H1 (cell line): ENCODE measurements at regions not wholly inside any gene's neighbourhood (a gene's known extent, or its start where the extent isn't known, plus 50 kb on each side); places are given as distances from the start of the nearest gene placed in this dataset.

ENCODE experiments used
- CTCF ChIA-PET: fragments of 300-600 bp; sonication (Branson Sonifier 250); formaldehyde crosslinking; loops from one replicate; lab custom pipeline; 2021; ENCODE audit not compliant: partially characterized antibody; lab: Charles Lee
- POLR2A ChIA-PET: fragments of 300-600 bp; sonication (Branson Sonifier 250); formaldehyde crosslinking; loops from one replicate; lab custom pipeline; 2021; ENCODE audit warnings: inconsistent platforms; ENCODE audit not compliant: partially characterized antibody; lab: Charles Lee
- DNase-seq, 2 experiments: peaks; one replicate each; pipeline versions ENCODE4 v3.0.0 to v3.0.0-alpha.2; 2010 to 2022; ENCODE audit warnings: low spot score in 2 of 2, low read depth in 1 of 2, mixed read lengths in 1 of 2
- FAIRE-seq: peaks from 2 replicates; lab custom pipeline; 2011; peaks lifted over from hg19 to GRCh38; lab: Jason Lieb, UNC
- H2AFZ ChIP-seq: 2 replicates; pipeline ENCODE4 v1.8.1; 2012; ENCODE audit warnings: low read length, inconsistent platforms
- H2AK5ac ChIP-seq: 2 replicates; pipeline ENCODE4 v1.6.1; 2013; ENCODE audit warnings: low read depth, low read length
- H2BK120ac ChIP-seq: replicated peaks from 2 replicates; pipeline ENCODE3; 2013; ENCODE audit warnings: low read depth, low read length, inconsistent platforms
- H2BK12ac ChIP-seq: 2 replicates; pipeline ENCODE4 v1.6.1; 2013; ENCODE audit warnings: low read depth, low read length
- H2BK15ac ChIP-seq: 2 replicates; pipeline ENCODE4 v1.6.1; 2013; ENCODE audit warnings: low read length
- H2BK20ac ChIP-seq: 2 replicates; pipeline ENCODE4 v1.6.1; 2013; ENCODE audit warnings: low read length
- H2BK5ac ChIP-seq: 2 replicates; pipeline ENCODE4 v1.6.1; 2013; ENCODE audit warnings: low read depth, low read length
- H3K14ac ChIP-seq: 2 replicates; pipeline ENCODE4 v1.6.1; 2013; ENCODE audit warnings: inconsistent platforms; ENCODE audit not compliant: insufficient read length
- H3K18ac ChIP-seq: 2 replicates; pipeline ENCODE4 v1.6.1; 2013; ENCODE audit warnings: low read length; ENCODE audit errors: extremely low read depth
- H3K23ac ChIP-seq: 2 replicates; pipeline ENCODE4 v1.6.1; 2013; ENCODE audit warnings: inconsistent platforms; ENCODE audit not compliant: insufficient read length
- H3K23me2 ChIP-seq: 2 replicates; pipeline ENCODE4 v1.6.1; 2013; ENCODE audit warnings: low read depth, low read length
- H3K27ac ChIP-seq: 2 replicates; pipeline ENCODE4 v1.6.1; 2011; ENCODE audit warnings: low read depth, low read length, inconsistent platforms
- H3K27me3 ChIP-seq, 4 experiments: replicated peaks in 1 of 4; 1 replicate in 1 of 4; 2 replicates in 3 of 4; pipeline versions ENCODE4 v1.6.1 to v1.8.1; 2011 to 2013; ENCODE audit warnings: low read length in 3 of 4, mild to moderate bottlenecking in 3 of 4, inconsistent platforms in 2 of 4, mixed read lengths in 2 of 4, moderate library complexity in 1 of 4; ENCODE audit not compliant: control insufficient read depth in 3 of 4, insufficient read depth in 3 of 4; ENCODE audit errors: extremely low read depth in 1 of 4
- H3K36me3 ChIP-seq, 4 experiments: 2 replicates each; pipeline versions ENCODE4 v1.6.1 to v1.8.1; 2011 to 2013; ENCODE audit warnings: mild to moderate bottlenecking in 4 of 4, low read length in 3 of 4, moderate library complexity in 2 of 4, control low read depth in 1 of 4, inconsistent platforms in 1 of 4; ENCODE audit not compliant: insufficient read depth in 4 of 4, control insufficient read depth in 2 of 4
- H3K4ac ChIP-seq: replicated peaks from 2 replicates; pipeline ENCODE3; 2013; ENCODE audit warnings: low read length, low read depth, mixed read lengths, inconsistent platforms; ENCODE audit not compliant: insufficient read length
- H3K4me1 ChIP-seq, 4 experiments: replicated peaks in 1 of 4; 1 replicate in 1 of 4; 2 replicates in 3 of 4; pipeline versions ENCODE4 v1.6.1 to v1.8.1; 2011 to 2013; ENCODE audit warnings: low read length in 3 of 4, inconsistent platforms in 2 of 4, mixed read lengths in 1 of 4; ENCODE audit not compliant: insufficient read depth in 4 of 4, control insufficient read depth in 3 of 4
- H3K4me2 ChIP-seq, 2 experiments: 2 replicates each; pipeline versions ENCODE4 v1.6.1 to v1.8.1; 2011 to 2013; ENCODE audit warnings: low read depth in 2 of 2, low read length in 2 of 2, control low read depth in 1 of 2, inconsistent platforms in 1 of 2, mild to moderate bottlenecking in 1 of 2; ENCODE audit not compliant: insufficient read depth in 1 of 2
- H3K4me3 ChIP-seq, 4 experiments: fragments of 200-600, 300-600 bp in 1 of 4; sonication (generic), shearing (Covaris generic), sonication (Bioruptor Twin) in 1 of 4; 2 replicates each; pipeline versions ENCODE4 v1.5.1 to v1.8.1; 2011 to 2016; ENCODE audit warnings: low read length in 4 of 4, low read depth in 3 of 4, control low read depth in 2 of 4, inconsistent platforms in 2 of 4, mild to moderate bottlenecking in 2 of 4, mixed read lengths in 1 of 4, moderate library complexity in 1 of 4; ENCODE audit not compliant: insufficient read depth in 2 of 4; ENCODE audit errors: extremely low read depth in 1 of 4
- H3K56ac ChIP-seq: replicated peaks from 2 replicates; pipeline ENCODE3; 2013; ENCODE audit warnings: low read depth, mild to moderate bottlenecking, mixed read lengths, low read length, inconsistent platforms; ENCODE audit not compliant: insufficient read length
- H3K79me1 ChIP-seq: 2 replicates; pipeline ENCODE4 v1.6.1; 2013; ENCODE audit warnings: low read depth, low read length, control low read depth
- H3K79me2 ChIP-seq, 2 experiments: 2 replicates each; pipeline versions ENCODE4 v1.6.1 to v1.8.1; 2012 to 2013; ENCODE audit warnings: low read length in 2 of 2, mild to moderate bottlenecking in 2 of 2, inconsistent platforms in 1 of 2; ENCODE audit not compliant: insufficient read depth in 2 of 2, control insufficient read depth in 1 of 2
- H3K9ac ChIP-seq, 4 experiments: replicated peaks in 1 of 4; 1 replicate in 1 of 4; 2 replicates in 3 of 4; pipeline versions ENCODE4 v1.6.1 to v1.8.1; 2011 to 2013; ENCODE audit warnings: low read depth in 3 of 4, low read length in 3 of 4, control low read depth in 2 of 4, mild to moderate bottlenecking in 2 of 4, moderate library complexity in 2 of 4, inconsistent platforms in 1 of 4; ENCODE audit errors: extremely low read depth in 1 of 4
- H3K9me3 ChIP-seq, 2 experiments: 2 replicates each; pipeline versions ENCODE4 v1.6.1 to v1.8.1; 2012 to 2013; ENCODE audit warnings: mild to moderate bottlenecking in 2 of 2, moderate library complexity in 2 of 2, control low read depth in 1 of 2, inconsistent platforms in 1 of 2, low read depth in 1 of 2, low read length in 1 of 2, mixed read lengths in 1 of 2; ENCODE audit not compliant: insufficient read depth in 2 of 2
- H4K20me1 ChIP-seq, 2 experiments: replicated peaks in 1 of 2; 2 replicates each; pipeline versions ENCODE3 to v1.8.1; 2011 to 2013; ENCODE audit warnings: inconsistent platforms in 2 of 2, low read length in 2 of 2, mild to moderate bottlenecking in 1 of 2; ENCODE audit not compliant: insufficient read depth in 2 of 2, control insufficient read depth in 1 of 2
- H4K5ac ChIP-seq: 2 replicates; pipeline ENCODE4 v1.6.1; 2013; ENCODE audit warnings: low read length, low read depth, mixed read lengths, inconsistent platforms; ENCODE audit not compliant: insufficient read length
- H4K8ac ChIP-seq: 2 replicates; pipeline ENCODE4 v1.8.0; 2013; ENCODE audit warnings: mild to moderate bottlenecking, moderate library complexity, low read length, inconsistent platforms; ENCODE audit not compliant: insufficient read depth; ENCODE audit errors: extremely low read depth
- H4K91ac ChIP-seq: replicated peaks from 2 replicates; pipeline ENCODE3; 2013; ENCODE audit warnings: low read length, mixed read lengths, inconsistent platforms; ENCODE audit not compliant: insufficient read length
- CEBPB ChIP-seq: IDR thresholded peaks from 2 replicates; pipeline ENCODE4 v1.6.1; 2012; ENCODE audit warnings: low read depth, low read length
- CHD1 ChIP-seq: IDR thresholded peaks from 2 replicates; pipeline ENCODE4 v1.6.1; 2012; ENCODE audit warnings: low read depth, low read length, improper control_type of control experiment
- CTBP2 ChIP-seq: IDR thresholded peaks from 2 replicates; pipeline ENCODE4 v1.7.0; 2011; ENCODE audit warnings: borderline replicate concordance, mild to moderate bottlenecking, moderate library complexity, mixed read lengths, low read length; ENCODE audit not compliant: insufficient read depth, insufficient read length
- EGR1 ChIP-seq: IDR thresholded peaks from 2 replicates; pipeline ENCODE4 v1.6.1; 2011; ENCODE audit warnings: low read depth, low read length, borderline replicate concordance
- GTF2F1 ChIP-seq: IDR thresholded peaks from 2 replicates; pipeline ENCODE4 v1.6.1; 2012; ENCODE audit warnings: low read depth, low read length, improper control_type of control experiment, borderline replicate concordance
- KDM1A ChIP-seq: fragments of 200-600, 300-600 bp; sonication (generic); IDR thresholded peaks from 2 replicates; pipeline ENCODE4 v1.7.1; 2016; ENCODE audit warnings: mild to moderate bottlenecking, low read length, borderline replicate concordance
- KDM5A ChIP-seq: fragments of 200-600 bp; IDR thresholded peaks from 2 replicates; pipeline ENCODE4 v1.7.1; 2012; ENCODE audit warnings: mild to moderate bottlenecking, low read length, inconsistent platforms, mixed read lengths
- RBBP5 ChIP-seq: IDR thresholded peaks from 2 replicates; pipeline ENCODE4 v1.7.1; 2012; ENCODE audit warnings: low read depth, mild to moderate bottlenecking, inconsistent platforms, low read length, moderate library complexity, borderline replicate concordance
- SUZ12 ChIP-seq: fragments of 200-600 bp; sonication (generic); IDR thresholded peaks from 2 replicates; pipeline ENCODE4 v1.6.1; 2012; ENCODE audit warnings: mild to moderate bottlenecking, inconsistent platforms, low read length, moderate library complexity, mixed read lengths
- TAF1 ChIP-seq: IDR thresholded peaks from 2 replicates; pipeline ENCODE4 v1.6.1; 2011; ENCODE audit warnings: mild to moderate bottlenecking, low read depth, low read length
- WGBS, 2 experiments: shearing (Covaris generic) in 1 of 2; methylation state at CpG; one replicate each; pipeline versions ENCODE4 v1.1.6 to v1.1.7; 2013 to 2015; ENCODE audit warnings: low lambda C conversion rate in 2 of 2, mixed read lengths in 2 of 2, inconsistent platforms in 1 of 2, low coverage in 1 of 2, missing lambda C conversion rate in 1 of 2; ENCODE audit not compliant: insufficient replicate concordance in 2 of 2, insufficient coverage in 1 of 2, insufficient read length in 1 of 2; ENCODE audit errors: extremely low coverage in 1 of 2, missing lambda C conversion rate in 1 of 2; 5-methylcytosine and 5-hydroxymethylcytosine counted together
- TF ChIP-seq, protein P1 (sequence below): IDR thresholded peaks from 2 replicates; pipeline ENCODE4 v1.6.1; 2011; ENCODE audit warnings: low read length, improper control_type of control experiment
- TF ChIP-seq, protein P2 (sequence below): IDR thresholded peaks from 2 replicates; pipeline ENCODE4 v1.6.1; 2011; ENCODE audit warnings: low read depth, mild to moderate bottlenecking, low read length; ENCODE audit not compliant: insufficient read depth

DNA sequence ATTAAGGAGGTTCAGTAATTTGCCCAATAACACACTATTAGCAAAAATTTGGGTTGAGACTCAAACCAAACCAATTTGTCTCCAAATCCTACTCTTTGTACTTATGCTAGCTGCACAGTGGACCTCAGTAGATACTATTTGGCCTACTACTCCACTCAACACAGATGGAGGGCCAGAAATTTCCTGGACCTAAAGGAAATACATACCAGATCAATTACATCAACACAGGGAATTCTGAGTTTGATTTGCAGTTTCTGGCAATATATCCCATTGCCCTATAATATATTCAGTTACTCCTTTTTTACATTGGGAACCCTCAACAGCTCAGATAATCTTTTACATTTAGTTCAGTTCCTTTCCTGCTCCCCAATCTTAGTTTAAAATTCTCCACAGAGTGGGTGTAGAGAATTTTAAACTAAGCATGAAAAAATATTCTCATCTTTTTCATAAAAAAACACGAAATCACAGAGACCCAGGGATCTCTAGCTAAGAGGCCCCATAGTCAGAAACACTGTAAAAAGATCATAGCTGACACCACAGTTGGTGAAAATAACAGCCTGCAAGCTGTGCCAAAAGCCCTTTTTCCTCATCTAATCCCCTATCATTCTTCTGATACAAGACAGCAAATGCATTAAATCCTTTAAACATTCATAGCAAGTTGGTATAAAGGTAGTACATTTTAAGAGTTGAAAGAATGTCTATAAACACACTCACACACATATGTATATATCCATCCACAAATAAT, 317.7 kb upstream of the ESRRG start:
- CTCF ChIA-PET = interaction anchor here (2.4 kb wide), 1 partner anchor 9 kb away, joined by 7 read pairs; no protein-coding TSS in a partner anchor
- TF ChIP-seq, protein P1, sequence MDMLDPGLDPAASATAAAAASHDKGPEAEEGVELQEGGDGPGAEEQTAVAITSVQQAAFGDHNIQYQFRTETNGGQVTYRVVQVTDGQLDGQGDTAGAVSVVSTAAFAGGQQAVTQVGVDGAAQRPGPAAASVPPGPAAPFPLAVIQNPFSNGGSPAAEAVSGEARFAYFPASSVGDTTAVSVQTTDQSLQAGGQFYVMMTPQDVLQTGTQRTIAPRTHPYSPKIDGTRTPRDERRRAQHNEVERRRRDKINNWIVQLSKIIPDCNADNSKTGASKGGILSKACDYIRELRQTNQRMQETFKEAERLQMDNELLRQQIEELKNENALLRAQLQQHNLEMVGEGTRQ = no peak
- TF ChIP-seq CHD1 (no peak), TAF1 (no peak), KDM1A (no peak), CTBP2 (no peak), EGR1 (no peak), SUZ12 (no peak), RBBP5 (no peak), KDM5A (no peak), CEBPB (no peak), GTF2F1 (no peak)
- TF ChIP-seq, protein P2, sequence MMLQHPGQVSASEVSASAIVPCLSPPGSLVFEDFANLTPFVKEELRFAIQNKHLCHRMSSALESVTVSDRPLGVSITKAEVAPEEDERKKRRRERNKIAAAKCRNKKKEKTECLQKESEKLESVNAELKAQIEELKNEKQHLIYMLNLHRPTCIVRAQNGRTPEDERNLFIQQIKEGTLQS = no peak

More for the DNA sequence above, 317.7 kb upstream of the ESRRG start:
- Histone ChIP-seq H3K23me2 (no peaks in the 10 kb centered on the region), H3K9ac (no peak overlapping the region), H2AFZ (no peak overlapping the region), H2BK5ac (no peak overlapping the region), H2BK120ac (no peak overlapping the region), H4K91ac (no peak overlapping the region), H2BK20ac (no peak overlapping the region), H3K36me3 (peaks cover 0 to 3% (median 0%) of the 10 kb centered on the region in 4 experiments; a peak in 1 of 8 replicates), H3K56ac (peak overlapping the region; percentile 69), H3K4me3 (no peak overlapping the region), H3K27ac (no peak overlapping the region), H2AK5ac (no peak overlapping the region), H3K79me1 (no peaks in the 10 kb centered on the region), H3K27me3 (no peaks in the 10 kb centered on the region), H4K5ac (no peak overlapping the region), H3K79me2 (no peaks in the 10 kb centered on the region), H3K18ac (no peak overlapping the region), H3K23ac (no peak overlapping the region), H3K9me3 (peaks cover 19 to 28% of the 10 kb centered on the region in 2 experiments), H4K8ac (no peak overlapping the region), H2BK12ac (no peak overlapping the region), H3K4me2 (no peak overlapping the region), H4K20me1 (no peaks in the 10 kb centered on the region), H3K4me1 (no peaks in the 10 kb centered on the region), H2BK15ac (no peak overlapping the region), H3K4ac (no peak overlapping the region), H3K14ac (no peak overlapping the region)
- DNase-seq (no peak), FAIRE-seq (no peak)
- WGBS, 2 experiments = 80% methylated on average over 1 of the region's 1 CpG; no CpG with 5 or more reads in 1 of the 2 experiments
- POLR2A ChIA-PET = no interaction called here
